Thyroid gland (tissue), 4 donors: ENCODE measurements at regions not wholly inside any gene's neighbourhood (a gene's known extent, or its start where the extent isn't known, plus 50 kb on each side); places are given as distances from the start of the nearest gene placed in this dataset.

Experiments used
- POLR2A ChIP-seq, 2 donors: fragments of 450-650 bp; IDR thresholded peaks; one replicate each; pipeline ENCODE4 v1.6.1; 2017; ENCODE audit warnings: antibody characterized with exemption in 2 of 2, mild to moderate bottlenecking in 2 of 2, moderate library complexity in 1 of 2
- TF ChIP-seq, protein P1 (sequence below), 6 experiments: fragments of 200-600 bp in 3 of 6; fragments of 450-650 bp in 3 of 6; sonication (generic) in 3 of 6; IDR thresholded peaks; one replicate each; pipeline ENCODE4 v1.5.1; 2016 to 2019; ENCODE audit warnings: antibody characterized with exemption in 6 of 6, mild to moderate bottlenecking in 2 of 6, inconsistent platforms in 1 of 6, moderate library complexity in 1 of 6

DNA sequence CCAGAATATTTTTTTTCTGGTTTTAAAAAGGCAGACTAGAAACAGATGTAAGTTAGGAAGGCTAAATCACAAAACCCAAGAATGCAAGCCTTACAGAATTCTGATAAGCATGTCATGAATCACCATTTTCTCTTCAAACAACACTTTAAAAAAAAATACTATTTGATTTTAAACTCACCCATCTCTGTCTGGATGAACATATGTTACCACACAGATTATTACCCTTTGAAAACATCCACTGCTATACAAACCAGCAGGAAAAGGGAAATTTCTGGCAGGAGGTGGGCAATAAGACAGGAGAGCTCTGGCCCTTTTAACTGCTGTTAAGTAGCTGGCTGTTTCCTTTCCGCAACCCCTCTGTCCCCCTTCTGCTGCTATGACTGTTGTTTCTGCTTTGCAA is 317.7 kb upstream of the NOCT start:
- TF ChIP-seq POLR2A (IDR thresholded peaks at IDR 0.05), result no peak
- TF ChIP-seq, protein P1, sequence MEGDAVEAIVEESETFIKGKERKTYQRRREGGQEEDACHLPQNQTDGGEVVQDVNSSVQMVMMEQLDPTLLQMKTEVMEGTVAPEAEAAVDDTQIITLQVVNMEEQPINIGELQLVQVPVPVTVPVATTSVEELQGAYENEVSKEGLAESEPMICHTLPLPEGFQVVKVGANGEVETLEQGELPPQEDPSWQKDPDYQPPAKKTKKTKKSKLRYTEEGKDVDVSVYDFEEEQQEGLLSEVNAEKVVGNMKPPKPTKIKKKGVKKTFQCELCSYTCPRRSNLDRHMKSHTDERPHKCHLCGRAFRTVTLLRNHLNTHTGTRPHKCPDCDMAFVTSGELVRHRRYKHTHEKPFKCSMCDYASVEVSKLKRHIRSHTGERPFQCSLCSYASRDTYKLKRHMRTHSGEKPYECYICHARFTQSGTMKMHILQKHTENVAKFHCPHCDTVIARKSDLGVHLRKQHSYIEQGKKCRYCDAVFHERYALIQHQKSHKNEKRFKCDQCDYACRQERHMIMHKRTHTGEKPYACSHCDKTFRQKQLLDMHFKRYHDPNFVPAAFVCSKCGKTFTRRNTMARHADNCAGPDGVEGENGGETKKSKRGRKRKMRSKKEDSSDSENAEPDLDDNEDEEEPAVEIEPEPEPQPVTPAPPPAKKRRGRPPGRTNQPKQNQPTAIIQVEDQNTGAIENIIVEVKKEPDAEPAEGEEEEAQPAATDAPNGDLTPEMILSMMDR (IDR thresholded peaks at IDR 0.05), result no peak
